ENCODE measurements at regions not wholly inside any gene's neighbourhood (a gene's known extent, or its start where the extent isn't known, plus 50 kb on each side); places are given as distances from the start of the nearest gene placed in this dataset.

GRCh38 chr6:11366183-11366933 lies 133.9 kb upstream of the NEDD9 start (continued):
- no peak for TF ChIP-seq NFYA (IDR thresholded peaks at IDR 0.05; ENCODE audit: borderline replicate concordance, low read depth, low read length)
- no peak for TF ChIP-seq REST (IDR thresholded peaks at IDR 0.05; ENCODE audit: low read depth, low read length)
- TF ChIP-seq EZH2 (IDR thresholded peaks at IDR 0.05; ENCODE audit: borderline replicate concordance, control insufficient read depth, low read depth, low read length) = no peak

- H3K4me1 ChIP-seq (ENCODE audit: control insufficient read depth, insufficient read depth, low read length) = peaks cover 57% of the 10 kb centered on the region
- FAIRE-seq = no peak
- 0 out of 2 replicates have a peak overlapping the region, but pooled peaks have one; percentile 28 for H3K27ac ChIP-seq (ENCODE audit: control insufficient read depth, insufficient read depth)
- H3K36me3 ChIP-seq (ENCODE audit: control insufficient read depth in 2 of 2, insufficient read depth in 2 of 2, low read length in 1 of 2) = peaks cover 0 to 25% of the 10 kb centered on the region in 2 experiments; a peak in 2 of 4 replicates
- ChIA-PET POLR2A (interaction anchor here (0.8 to 3.3 kb wide), 8 partner anchors 11 to 96 kb away, joined by 3 to 16 read pairs (median 5); no protein-coding TSS in a partner anchor), SMC1A (ENCODE audit: uncharacterized antibody, unreplicated experiment) (interaction anchor here (1.1 to 11.6 kb wide), 15 partner anchors 9 to 190 kb away, joined by 4 to 275 read pairs (median 23); no protein-coding TSS in a partner anchor), CTCF (interaction anchor here (0.7 to 7.8 kb wide), 8 partner anchors 8 to 193 kb away, joined by 3 to 72 read pairs (median 8); no protein-coding TSS in a partner anchor), RAD21 (ENCODE audit: unreplicated experiment) (interaction anchor here (1.1 to 10.7 kb wide), 12 partner anchors 9 to 131 kb away, joined by 3 to 221 read pairs (median 18); no protein-coding TSS in a partner anchor)
- TF ChIP-seq ATF7 (IDR thresholded peaks at IDR 0.05; ENCODE audit: low read depth) (no peak), BHLHE40 (IDR thresholded peaks at IDR 0.05; ENCODE audit: borderline replicate concordance in 1 of 2, low read depth in 2 of 2, low read length in 1 of 2) (no peak), IKZF2 (IDR thresholded peaks at IDR 0.05) (no peak), ZNF217 (IDR thresholded peaks at IDR 0.05) (no peak), STAT1 (conservative IDR thresholded peaks at IDR 0.05) (no peak), NR2C2 (IDR thresholded peaks at IDR 0.05; ENCODE audit: borderline replicate concordance, control insufficient read depth, insufficient read length, low read depth) (no peak), JUND (IDR thresholded peaks at IDR 0.05; ENCODE audit: low read depth, low read length) (no peak), IKZF1 (conservative IDR thresholded peaks at IDR 0.05) (no peak)
- H3K79me2 ChIP-seq (ENCODE audit: control insufficient read depth, insufficient read depth, low read length) = peaks cover 67% of the 10 kb centered on the region
- WGBS (ENCODE audit: insufficient coverage, insufficient replicate concordance, low lambda C conversion rate, missing lambda C conversion rate) = 89% methylated on average over 5 of the region's 5 CpGs
- H3K27me3 ChIP-seq (replicated peaks in 1 of 2; ENCODE audit: control insufficient read depth in 2 of 2, insufficient read depth in 2 of 2, low read length in 1 of 2) = no peaks in the 10 kb centered on the region
- no peak for ATAC-seq
- in situ Hi-C loops (cut with MboI) = no loop called here
- no peaks in the 10 kb centered on the region for H4K20me1 ChIP-seq (ENCODE audit: control insufficient read depth, insufficient read depth)
- peaks cover 6% of the 10 kb centered on the region for H3K9me3 ChIP-seq (replicated peaks; ENCODE audit: control insufficient read depth, insufficient read depth, low read length)
- BruUV-seq (replicated peaks) = TSS peak; percentile 2
- peak overlapping the region; percentile 10; the same call in 1 of the 2 replicates for H3K4me2 ChIP-seq (ENCODE audit: control insufficient read depth, insufficient read depth)
- intact Hi-C loops (cut with micrococcal nuclease; ENCODE audit: unreplicated experiment) = loop anchor here (5.0 kb wide), 1 partner anchor 193 kb away; no protein-coding TSS in a partner anchor
- no peak overlapping the region for H3K9ac ChIP-seq (ENCODE audit: control insufficient read depth, insufficient read depth, low read length)
- DNase-seq (ENCODE audit: low read depth, low spot score) = no peak
- no peak overlapping the region for H3K4me3 ChIP-seq
- H2AFZ ChIP-seq (ENCODE audit: control insufficient read depth, low read depth, low read length) = no peak overlapping the region
Measured at GRCh38 chr6:11364971-11365397, 132.5 kb upstream of the NEDD9 start.

Data from GM12878 (cell line).